SU-DHL-6 (cell line): ENCODE measurements at regions not wholly inside any gene's neighbourhood (a gene's known extent, or its start where the extent isn't known, plus 50 kb on each side); places are given as distances from the start of the nearest gene placed in this dataset.

Experiments
- CTCF ChIP-seq: fragments of 200-600 bp; sonication (generic); IDR thresholded peaks from one replicate; pipeline ENCODE4 v1.5.1; 2017; ENCODE audit warnings: antibody characterized with exemption, mild to moderate bottlenecking, low read length, moderate library complexity; ENCODE audit not compliant: insufficient read depth, poor library complexity, severe bottlenecking
- EZH2phosphoT487 ChIP-seq: fragments of 200-600 bp; sonication (generic), shearing (Covaris generic); conservative IDR thresholded peaks from 2 replicates; pipeline ENCODE4 v1.6.1; 2018; ENCODE audit warnings: mild to moderate bottlenecking, antibody characterized with exemption, low read length, moderate library complexity, mixed read lengths

DNA sequence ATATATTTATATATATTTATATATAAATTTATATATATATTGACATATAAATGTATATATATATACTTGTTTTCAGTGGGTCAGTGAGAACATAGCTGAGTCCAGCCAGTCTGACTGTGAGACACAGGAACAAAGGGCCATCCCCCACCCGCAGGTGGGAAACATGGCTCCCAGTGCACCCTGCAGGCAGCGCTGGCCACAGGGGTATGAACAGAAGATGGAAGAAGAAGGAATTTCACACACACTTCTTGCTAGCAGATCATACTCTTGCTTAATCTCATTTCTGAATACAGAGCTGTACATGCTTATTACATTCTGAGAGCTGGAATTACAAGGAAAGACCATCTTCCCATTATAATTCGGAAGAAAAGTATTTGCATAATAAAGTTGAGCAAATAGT is 595.4 kb downstream of the IRX1 start:
- TF ChIP-seq CTCF (no peak), EZH2phosphoT487 (no peak)
